ENCODE measurements at regions not wholly inside any gene's neighbourhood (a gene's known extent, or its start where the extent isn't known, plus 50 kb on each side); places are given as distances from the start of the nearest gene placed in this dataset.

DNA sequence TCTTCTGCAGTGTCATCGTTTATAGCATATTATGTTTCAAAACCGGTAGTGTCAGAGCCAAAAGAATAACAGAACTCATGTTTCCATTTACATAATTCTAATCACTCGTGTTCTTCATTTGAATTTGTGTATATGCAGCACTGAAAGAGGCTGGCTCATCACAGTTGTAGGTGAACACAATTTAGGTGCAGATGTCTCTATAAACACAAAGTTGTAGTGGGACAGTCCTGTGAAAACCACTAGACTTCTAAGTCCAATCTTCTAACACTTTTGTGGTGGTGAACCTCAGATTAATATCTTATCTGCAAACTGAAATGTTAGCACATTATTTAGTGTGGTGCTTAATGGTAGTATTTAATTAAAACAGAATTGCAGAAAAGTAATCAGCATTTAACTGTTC, 872.4 kb downstream of the C4orf33 start:
- Histone ChIP-seq H3K79me2 (ENCODE audit: low read length) (no peaks in the 10 kb centered on the region), H3K36me3 (replicated peaks; ENCODE audit: low read depth, low read length) (no peaks in the 10 kb centered on the region)

DNA sequence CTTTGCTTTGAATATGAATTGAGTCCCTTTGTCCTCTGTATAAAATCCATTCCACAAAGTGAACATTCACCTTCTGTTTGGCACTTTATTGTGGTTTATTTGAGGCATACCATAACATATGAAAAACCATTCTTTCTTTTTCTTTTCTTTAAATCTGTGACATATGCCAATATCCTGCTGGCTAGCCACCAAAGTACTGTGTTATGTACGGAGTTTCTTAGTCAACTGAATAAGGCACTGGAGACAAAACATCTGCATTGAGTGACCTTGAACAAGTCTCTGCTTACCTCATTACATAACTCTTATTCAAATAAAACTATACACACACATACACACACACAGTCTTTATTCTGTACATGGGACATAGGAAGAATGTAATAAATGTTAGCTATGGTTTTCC, 872.8 kb downstream of the C4orf33 start:
- H3K4me1 ChIP-seq (ENCODE audit: low read length) = no peaks in the 10 kb centered on the region
- no peaks in the 10 kb centered on the region for H4K20me1 ChIP-seq (ENCODE audit: insufficient read depth, low read length)
- TF ChIP-seq, protein P1, sequence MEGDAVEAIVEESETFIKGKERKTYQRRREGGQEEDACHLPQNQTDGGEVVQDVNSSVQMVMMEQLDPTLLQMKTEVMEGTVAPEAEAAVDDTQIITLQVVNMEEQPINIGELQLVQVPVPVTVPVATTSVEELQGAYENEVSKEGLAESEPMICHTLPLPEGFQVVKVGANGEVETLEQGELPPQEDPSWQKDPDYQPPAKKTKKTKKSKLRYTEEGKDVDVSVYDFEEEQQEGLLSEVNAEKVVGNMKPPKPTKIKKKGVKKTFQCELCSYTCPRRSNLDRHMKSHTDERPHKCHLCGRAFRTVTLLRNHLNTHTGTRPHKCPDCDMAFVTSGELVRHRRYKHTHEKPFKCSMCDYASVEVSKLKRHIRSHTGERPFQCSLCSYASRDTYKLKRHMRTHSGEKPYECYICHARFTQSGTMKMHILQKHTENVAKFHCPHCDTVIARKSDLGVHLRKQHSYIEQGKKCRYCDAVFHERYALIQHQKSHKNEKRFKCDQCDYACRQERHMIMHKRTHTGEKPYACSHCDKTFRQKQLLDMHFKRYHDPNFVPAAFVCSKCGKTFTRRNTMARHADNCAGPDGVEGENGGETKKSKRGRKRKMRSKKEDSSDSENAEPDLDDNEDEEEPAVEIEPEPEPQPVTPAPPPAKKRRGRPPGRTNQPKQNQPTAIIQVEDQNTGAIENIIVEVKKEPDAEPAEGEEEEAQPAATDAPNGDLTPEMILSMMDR (IDR thresholded peaks at IDR 0.05; ENCODE audit: low read depth, low read length) = no peak
- no peak for TF ChIP-seq EZH2phosphoT487 (IDR thresholded peaks at IDR 0.05; ENCODE audit: low read depth)
- no peak overlapping the region for H3K4me2 ChIP-seq (ENCODE audit: low read length)
- H2AFZ ChIP-seq (ENCODE audit: low read depth, low read length) = 0 out of 2 replicates have a peak overlapping the region, but pooled peaks have one; percentile 5
- no peak overlapping the region for H3K9ac ChIP-seq (ENCODE audit: low read length)
- H3K9me3 ChIP-seq (ENCODE audit: insufficient read depth, low read length) = no peaks in the 10 kb centered on the region
- no peak overlapping the region for H3K27ac ChIP-seq (ENCODE audit: low read length)
- H3K79me2 ChIP-seq (ENCODE audit: low read length) = no peaks in the 10 kb centered on the region
- no peaks in the 10 kb centered on the region for H3K36me3 ChIP-seq (replicated peaks; ENCODE audit: low read depth, low read length)
- no peaks in the 10 kb centered on the region for H3K27me3 ChIP-seq (ENCODE audit: low read depth, low read length)
- no peak overlapping the region for H3K4me3 ChIP-seq (ENCODE audit: low read length)

More for the DNA sequence above, 872.4 kb downstream of the C4orf33 start:
- no peak for TF ChIP-seq EZH2phosphoT487 (IDR thresholded peaks at IDR 0.05; ENCODE audit: low read depth)
- TF ChIP-seq, protein P1 (IDR thresholded peaks at IDR 0.05; ENCODE audit: low read depth, low read length) = no peak
- no peak overlapping the region for H3K9ac ChIP-seq (ENCODE audit: low read length)
- 0 out of 2 replicates have a peak overlapping the region, but pooled peaks have one; percentile 5 for H2AFZ ChIP-seq (ENCODE audit: low read depth, low read length)
- H3K4me1 ChIP-seq (ENCODE audit: low read length) = no peaks in the 10 kb centered on the region
- no peaks in the 10 kb centered on the region for H3K27me3 ChIP-seq (ENCODE audit: low read depth, low read length)
- no peak overlapping the region for H3K4me3 ChIP-seq (ENCODE audit: low read length)
- H3K9me3 ChIP-seq (ENCODE audit: insufficient read depth, low read length) = no peaks in the 10 kb centered on the region
- no peaks in the 10 kb centered on the region for H4K20me1 ChIP-seq (ENCODE audit: insufficient read depth, low read length)
- no peak overlapping the region for H3K4me2 ChIP-seq (ENCODE audit: low read length)
- H3K27ac ChIP-seq (ENCODE audit: low read length) = no peak overlapping the region

DNA sequence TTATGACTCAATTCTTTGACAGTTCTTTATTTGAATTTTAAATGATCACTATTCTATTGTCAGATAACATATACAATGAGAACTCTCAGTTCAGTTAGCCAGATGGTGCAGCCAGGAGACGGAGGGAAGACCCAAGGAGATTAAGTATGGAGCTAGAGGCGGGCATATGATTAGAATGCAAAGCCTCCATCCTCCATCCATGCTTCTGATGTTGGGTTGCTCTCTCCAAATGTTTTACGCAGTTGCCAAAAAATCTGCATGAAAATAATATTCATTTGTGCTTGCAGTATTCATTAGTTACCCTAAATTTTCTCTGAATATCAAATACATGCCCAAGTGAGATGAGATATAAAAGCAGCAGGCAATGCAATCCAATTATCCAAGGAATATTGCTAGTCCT, 874.8 kb downstream of the C4orf33 start:
- Histone ChIP-seq H3K4me2 (ENCODE audit: low read length) (no peak overlapping the region), H3K9ac (ENCODE audit: low read length) (no peak overlapping the region), H3K27me3 (ENCODE audit: low read depth, low read length) (no peaks in the 10 kb centered on the region), H3K4me3 (ENCODE audit: low read length) (no peak overlapping the region), H3K79me2 (ENCODE audit: low read length) (no peaks in the 10 kb centered on the region), H3K27ac (ENCODE audit: low read length) (no peak overlapping the region), H2AFZ (ENCODE audit: low read depth, low read length) (no peak overlapping the region), H3K36me3 (replicated peaks; ENCODE audit: low read depth, low read length) (no peaks in the 10 kb centered on the region), H3K9me3 (ENCODE audit: insufficient read depth, low read length) (no peaks in the 10 kb centered on the region), H3K4me1 (ENCODE audit: low read length) (0 out of 2 replicates have a peak, but pooled peaks cover 1% of the 10 kb centered on the region), H4K20me1 (ENCODE audit: insufficient read depth, low read length) (no peaks in the 10 kb centered on the region)
- TF ChIP-seq EZH2phosphoT487 (IDR thresholded peaks at IDR 0.05; ENCODE audit: low read depth) = no peak
- TF ChIP-seq, protein P1 (IDR thresholded peaks at IDR 0.05; ENCODE audit: low read depth, low read length) = no peak

- H3K79me2 ChIP-seq (ENCODE audit: low read length) = no peaks in the 10 kb centered on the region
- H3K4me3 ChIP-seq (ENCODE audit: low read length) = no peak overlapping the region
- no peak overlapping the region for H2AFZ ChIP-seq (ENCODE audit: low read depth, low read length)
- H3K4me1 ChIP-seq (ENCODE audit: low read length) = 0 out of 2 replicates have a peak, but pooled peaks cover 3% of the 10 kb centered on the region
- H3K9ac ChIP-seq (ENCODE audit: low read length) = no peak overlapping the region
- no peak overlapping the region for H3K27ac ChIP-seq (ENCODE audit: low read length)
- no peaks in the 10 kb centered on the region for H3K9me3 ChIP-seq (ENCODE audit: insufficient read depth, low read length)
- H4K20me1 ChIP-seq (ENCODE audit: insufficient read depth, low read length) = no peaks in the 10 kb centered on the region
- no peak for TF ChIP-seq EZH2phosphoT487 (IDR thresholded peaks at IDR 0.05; ENCODE audit: low read depth)
- TF ChIP-seq, protein P1 (IDR thresholded peaks at IDR 0.05; ENCODE audit: low read depth, low read length) = no peak
- no peak overlapping the region for H3K4me2 ChIP-seq (ENCODE audit: low read length)
- no peaks in the 10 kb centered on the region for H3K27me3 ChIP-seq (ENCODE audit: low read depth, low read length)
- H3K36me3 ChIP-seq (replicated peaks; ENCODE audit: low read depth, low read length) = no peaks in the 10 kb centered on the region
These were observed 875.5 kb downstream of the C4orf33 start for GRCh38 chr4:129971419-129971818.

All from OCI-LY3 (cell line).